GM21619 (cell line): ENCODE measurements at regions not wholly inside any gene's neighbourhood (a gene's known extent, or its start where the extent isn't known, plus 50 kb on each side); places are given as distances from the start of the nearest gene placed in this dataset.
"Not testable (repeated sequence)": the region's sequence is repeated elsewhere in the genome, so short reads cannot be mapped to it uniquely, and the experiment has no call there.

Source experiments
- ATAC-seq: cut with Tn5 transposase; IDR thresholded peaks from one replicate; pipeline ENCODE4 v1.9.1; 2021; ENCODE audit not compliant: unreplicated experiment

DNA sequence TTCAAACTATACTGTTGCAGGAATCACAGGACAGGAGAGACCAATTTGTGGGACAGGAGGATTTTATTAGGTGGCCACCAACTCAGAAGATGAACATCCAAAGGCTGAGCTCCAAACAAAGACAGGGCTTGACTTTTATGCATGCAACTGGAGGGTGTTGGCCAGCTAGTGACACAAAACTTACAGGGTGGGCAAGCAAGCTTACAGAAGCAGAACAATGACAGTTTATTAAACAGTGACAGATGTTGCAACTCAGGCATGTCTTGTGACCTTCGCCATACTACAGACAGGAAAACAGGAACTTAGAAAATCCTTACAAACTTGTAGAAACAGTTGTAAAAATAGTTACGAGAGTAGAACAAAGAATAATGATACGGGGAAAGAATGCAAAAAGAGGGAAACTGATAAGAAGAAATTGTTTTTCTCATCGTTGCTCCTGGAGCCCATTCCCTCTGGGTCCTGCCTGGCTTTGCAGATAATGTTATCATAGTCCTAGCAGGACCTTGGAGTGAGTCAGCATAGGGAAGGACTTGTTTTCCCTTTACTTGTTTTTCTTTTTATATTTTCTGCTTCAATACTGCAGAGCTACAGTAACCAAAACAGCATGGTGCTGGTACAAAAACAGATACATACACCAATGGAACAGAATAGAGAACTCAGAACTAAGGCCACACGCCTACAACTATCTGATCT, 2083.0 kb upstream of the ACO1 start:
- no peak for ATAC-seq

DNA sequence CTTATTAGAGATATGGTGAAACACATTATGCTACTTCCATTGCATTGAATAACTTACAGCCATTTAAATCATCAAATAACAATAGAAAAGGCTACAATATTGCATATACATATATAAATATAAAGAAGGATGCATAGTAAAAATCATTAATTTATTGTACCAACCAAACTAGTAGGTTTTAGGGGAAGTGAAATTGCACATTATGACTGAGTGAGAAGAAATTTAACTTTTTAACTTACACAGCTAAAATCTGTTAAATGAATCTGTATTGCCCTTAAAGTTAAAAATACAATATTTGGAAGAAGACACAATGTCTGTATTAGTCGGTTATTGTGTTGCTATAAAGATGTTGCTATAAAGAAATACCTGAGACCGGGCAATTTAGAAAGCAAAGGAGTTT, 2073.7 kb upstream of the ACO1 start:
- ATAC-seq = no peak

DNA sequence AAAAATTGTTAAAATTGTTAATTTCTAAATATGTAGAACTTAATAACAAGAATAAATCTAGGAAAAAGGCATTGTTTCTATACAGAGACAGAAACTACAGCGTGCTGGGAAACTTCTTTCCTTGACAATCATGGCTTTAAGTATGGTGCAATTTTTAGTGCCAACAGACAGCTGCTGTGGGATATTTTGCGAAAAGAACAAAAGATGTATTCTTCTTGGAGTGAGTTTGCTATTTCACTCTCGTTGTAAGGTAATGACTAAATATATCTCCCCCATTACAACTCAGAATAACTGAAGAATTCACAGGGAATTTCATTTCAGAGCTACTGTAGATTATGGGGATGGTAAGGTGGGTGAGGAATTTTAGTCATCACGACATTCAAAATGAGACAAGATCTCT, 2055.0 kb upstream of the ACO1 start:
- no peak for ATAC-seq

DNA sequence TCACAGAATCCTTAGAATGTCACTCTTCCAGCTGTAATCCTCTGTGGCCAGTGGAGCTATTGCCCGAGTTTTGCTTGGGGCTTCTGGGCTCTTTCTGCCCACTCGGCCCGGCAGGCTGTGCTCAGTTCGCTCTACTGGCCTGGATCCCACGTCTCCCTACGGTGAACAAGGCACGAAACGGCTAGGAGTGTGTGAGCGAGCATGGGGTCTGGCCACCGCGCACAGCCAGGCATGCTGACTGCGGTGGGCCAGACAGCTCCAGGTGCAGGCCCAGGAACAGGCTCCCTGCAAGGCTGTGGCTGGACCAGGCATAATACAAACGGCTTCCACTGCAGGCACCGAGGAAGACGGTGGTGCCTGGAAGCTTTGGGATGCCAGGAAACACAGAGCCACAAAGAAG, 2035.5 kb upstream of the ACO1 start:
- no peak for ATAC-seq

DNA sequence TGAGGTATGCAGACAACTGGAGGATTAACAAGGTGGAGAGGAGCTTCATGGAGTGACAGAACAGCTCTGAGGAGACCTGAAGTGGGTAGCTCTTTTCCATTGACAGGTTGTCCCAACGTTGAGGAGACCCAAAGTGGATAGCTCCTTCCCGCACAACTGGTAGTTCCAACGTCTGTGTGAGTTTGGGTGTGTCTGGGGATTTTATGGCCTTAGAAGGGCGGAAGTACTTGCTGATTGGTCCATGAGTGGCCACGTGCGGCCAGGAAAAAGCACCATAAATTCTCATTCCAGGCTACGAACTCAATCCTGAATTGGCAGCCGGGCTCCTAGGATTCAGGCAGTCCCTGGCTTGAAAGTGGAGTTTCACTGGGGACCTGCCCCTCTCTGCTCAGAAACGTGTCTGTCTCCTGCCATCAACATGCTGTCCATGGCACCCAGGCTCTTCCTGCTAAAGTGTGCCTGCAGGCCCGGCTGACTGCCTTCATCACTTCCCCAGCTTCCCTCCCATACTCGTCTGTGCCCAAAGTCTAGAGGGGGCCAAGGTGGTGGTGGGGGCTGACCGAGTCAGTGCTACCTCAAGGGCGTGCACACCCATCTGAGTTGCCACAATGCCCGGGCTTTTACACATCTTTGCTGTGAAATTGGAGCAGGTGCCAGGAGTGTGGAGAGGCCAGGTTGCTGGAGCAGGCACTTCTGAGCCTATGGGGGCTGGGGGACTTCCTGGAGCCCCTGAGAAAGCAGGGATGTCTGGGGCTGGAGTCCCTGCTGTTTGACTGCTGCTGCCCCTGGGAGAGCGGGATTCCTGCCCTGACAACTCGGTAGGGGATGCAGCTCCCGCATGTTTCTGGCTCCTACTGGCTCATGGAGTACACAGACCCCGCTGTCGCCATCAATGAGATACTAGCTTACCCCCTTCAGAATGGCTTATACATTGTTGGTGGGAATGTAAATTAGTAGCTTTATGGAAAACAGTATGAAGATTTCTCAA, 2034.6 kb upstream of the ACO1 start:
- ATAC-seq = no peak

DNA sequence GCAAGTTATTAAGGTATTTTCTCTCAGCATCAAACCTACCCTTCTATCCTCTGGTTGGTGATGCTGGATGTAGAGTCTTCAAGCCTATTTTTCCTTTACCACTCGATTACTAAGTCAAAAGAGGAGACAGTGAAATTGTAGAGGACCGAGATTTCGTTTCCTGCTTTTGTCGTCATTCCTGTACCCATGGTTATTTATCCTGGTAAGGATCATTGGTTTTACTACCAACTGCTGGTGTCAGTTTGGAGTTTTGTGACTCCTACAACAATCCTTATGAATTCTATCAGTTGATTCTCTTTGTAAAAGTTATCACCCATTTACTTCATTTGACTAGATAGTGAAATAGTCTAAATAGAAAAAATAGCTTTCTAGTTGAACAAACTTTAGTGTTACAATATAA, 2028.2 kb upstream of the ACO1 start:
- no peak for ATAC-seq

DNA sequence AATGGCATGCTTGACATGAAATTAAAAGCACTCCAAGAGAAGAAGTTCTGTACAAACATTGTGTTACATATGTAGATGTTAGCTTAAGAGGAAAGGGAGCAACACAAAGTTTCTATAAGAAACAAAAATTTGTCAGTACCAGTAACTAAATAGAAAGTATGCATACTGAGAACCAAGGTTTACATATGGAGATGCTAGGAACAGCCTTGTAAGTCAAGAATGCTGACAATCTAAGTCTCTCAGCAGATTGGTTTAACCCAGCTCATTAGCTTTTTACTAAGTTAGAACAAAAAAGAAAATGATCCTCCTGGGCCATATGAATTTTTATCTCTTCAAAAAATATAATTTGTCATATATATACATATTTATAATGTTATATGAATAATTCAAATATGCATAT, 2022.1 kb upstream of the ACO1 start:
- no peak for ATAC-seq

DNA sequence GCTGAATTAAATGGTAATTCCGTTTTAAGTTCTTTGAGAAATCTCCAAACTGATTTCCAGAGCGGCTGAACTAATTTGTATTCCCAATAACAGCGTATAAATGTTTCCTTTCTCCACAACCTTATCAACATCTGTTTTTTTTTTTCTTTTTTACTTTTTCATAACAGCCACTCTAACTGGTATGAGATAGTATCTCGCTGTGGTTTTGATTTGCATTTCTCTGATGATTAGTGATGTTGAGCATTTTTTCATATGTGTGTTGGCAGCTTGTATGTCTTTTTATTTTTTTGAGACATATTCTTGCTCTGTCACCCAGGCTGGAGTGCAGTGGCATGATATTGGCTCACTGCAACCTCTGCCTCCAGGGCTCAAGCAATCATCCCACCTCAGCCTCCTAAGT, 2018.3 kb upstream of the ACO1 start:
- not testable (repeated sequence) for ATAC-seq

DNA sequence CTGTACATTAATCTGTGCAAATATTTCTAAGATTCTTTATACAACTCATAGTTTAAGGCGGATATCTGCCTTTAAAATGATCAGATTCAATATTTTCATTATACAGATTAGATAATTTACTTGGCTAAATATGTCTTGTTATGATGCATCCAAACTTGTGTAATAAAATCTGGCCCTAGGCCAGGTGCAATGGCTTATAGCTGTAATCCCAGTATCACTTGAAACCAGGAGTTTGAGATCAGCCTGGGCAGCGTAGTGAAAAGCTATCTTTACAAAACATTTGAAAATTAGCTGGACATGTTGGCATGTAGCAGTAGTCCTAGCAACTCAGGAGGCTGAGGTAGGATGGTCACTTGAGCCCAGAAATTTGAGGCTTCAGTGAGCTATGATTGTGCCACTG, 2002.2 kb upstream of the ACO1 start:
- no peak for ATAC-seq

DNA sequence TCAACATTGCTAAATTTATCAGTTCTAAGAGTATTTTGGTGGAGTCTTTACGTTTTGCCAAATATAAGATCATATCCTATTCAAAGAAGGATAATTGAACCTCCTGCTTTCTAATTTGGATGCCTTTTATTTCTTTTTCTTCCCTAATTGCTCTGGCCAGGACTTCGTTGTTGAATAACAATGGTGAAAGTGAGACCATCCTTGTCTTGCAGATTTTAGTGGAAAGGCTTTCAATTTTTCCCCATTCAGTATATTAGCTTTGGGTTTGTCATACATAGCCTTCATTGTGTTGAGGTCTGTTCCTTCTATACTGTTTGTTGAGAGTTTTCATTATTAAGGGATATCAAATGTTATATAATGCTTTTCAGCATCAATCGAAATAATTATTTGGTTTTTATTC, 1974.2 kb upstream of the ACO1 start:
- no peak for ATAC-seq

DNA sequence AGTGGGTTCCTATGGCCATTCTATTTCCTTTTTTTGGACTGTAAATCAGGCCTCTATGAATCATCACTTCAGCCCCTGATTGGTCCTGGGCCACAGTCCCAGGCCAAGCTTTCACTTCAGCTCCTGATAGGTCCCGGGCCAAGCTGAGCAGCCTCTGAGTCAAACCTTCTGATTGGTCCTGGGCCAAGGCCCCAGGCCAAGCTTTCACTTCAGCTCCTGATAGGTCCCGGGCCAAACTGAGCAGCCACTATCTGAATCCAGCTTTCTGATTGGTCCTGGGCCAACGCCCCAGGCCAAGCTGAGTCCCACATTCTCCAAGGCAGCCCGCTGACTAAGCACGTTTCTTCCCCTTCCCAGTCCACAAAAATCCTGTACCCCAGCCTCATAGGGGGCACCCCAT, 1972.9 kb upstream of the ACO1 start:
- ATAC-seq = no peak

DNA sequence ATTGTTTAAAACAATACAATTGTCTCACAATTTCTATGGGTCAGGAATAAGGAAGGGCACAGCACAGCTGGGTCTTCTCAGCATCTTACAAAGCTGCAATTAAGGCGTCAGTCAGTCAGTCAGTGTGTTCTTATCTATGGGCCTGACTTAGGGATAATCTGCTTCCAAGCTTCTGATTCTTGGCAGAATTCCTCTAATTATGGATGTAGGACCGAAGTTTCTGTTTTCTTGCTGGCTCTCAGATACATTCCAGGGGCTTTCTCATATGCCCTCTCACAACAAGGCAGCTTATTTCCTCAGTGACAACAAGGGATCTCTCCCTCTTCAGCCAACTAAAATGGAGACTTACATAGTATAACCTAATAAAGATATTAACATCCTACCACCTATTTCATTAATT, 1925.3 kb upstream of the ACO1 start:
- no peak for ATAC-seq

DNA sequence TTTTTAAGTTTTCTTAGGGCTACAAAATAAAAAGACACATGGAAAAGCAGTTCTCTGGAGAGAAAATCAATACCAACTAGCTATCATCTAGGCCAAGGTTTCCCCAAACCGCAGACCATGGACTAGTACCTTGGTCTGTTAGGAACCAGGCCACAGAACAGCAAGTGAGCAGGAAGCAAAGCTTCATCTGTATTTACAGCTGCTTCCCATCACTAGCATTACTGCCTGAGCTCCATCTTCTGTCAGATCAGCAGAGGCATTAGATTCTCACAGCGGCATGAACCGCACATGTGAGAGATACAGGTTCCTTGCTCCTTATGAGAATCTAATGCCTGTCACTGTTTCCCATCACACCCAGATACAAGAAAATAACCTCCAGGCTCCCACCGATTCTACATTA, 1907.6 kb upstream of the ACO1 start:
- ATAC-seq = no peak

DNA sequence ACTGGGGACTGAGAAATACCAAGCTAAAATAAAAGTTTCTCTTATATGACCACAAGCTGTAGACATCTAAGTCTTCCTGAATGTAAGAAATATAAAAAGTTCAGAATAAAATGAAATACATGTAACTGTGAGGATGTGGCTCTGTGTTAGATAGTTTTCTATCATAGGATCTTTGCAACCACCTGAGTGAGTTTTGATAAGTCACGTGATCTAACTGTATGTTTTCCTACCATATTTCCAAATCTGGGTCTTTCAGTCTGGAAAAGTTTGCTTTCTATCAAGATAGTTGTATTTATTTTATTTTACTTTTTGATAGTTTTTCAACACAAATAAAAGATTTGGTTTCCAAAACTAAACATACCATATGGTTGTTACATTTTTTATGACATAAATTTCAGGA, 1905.8 kb upstream of the ACO1 start:
- ATAC-seq = no peak

DNA sequence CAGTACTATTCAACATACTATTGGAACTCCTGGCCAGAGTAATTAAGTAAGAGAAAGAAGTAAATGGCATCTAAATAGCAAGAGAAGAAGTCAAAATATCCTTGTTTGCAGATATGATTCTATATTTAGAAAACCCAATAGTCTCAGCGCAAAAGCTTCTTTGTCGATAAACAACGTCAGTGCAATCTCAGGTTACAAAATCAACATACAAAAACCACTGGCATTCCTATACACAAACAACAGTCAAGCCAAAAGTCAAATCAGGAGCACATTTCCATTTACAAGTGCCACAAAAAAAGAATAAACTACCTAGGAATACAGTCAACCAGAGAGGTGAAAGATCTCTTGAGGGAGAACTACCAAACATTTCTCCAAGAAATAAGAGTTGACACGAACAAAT, 1901.9 kb upstream of the ACO1 start:
- no peak for ATAC-seq

DNA sequence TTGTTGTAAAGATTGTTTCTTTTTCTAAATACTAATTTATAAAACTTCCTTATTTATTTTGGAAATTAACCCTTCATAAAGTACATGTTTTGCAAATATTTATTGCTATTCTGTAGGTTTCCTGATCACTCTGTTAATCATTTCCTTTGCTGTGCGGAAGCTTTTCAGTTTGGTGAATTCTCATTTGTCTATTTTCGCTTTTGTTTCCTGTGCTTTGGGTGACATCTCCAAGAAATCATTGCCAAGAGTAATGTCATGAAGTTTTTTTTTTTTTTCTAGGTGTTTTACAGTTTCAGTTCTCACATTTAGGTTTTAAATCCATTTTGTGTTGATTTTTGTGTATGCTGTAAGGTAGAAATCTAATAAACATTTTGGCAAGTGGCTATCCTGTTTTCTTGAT, 1899.8 kb upstream of the ACO1 start:
- no peak for ATAC-seq

DNA sequence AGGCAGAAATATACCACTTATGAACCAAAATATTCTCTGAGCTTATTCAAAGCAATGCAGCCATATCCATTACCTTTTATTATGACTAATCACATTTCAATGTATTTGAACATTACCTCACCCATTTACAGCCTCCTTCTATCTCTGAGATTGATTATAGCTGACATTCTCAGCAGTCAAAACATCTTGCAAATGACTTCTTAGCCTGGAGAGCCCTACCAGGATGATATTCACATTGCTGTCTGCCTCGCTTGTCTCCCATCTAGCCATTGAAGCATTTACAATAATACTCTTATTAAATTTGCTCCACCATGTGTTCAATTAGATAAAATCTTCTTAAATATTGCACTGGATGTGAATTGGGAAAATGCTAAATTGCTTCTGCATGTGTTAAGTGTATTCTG, 1879.9 kb upstream of the ACO1 start:
- no peak for ATAC-seq

DNA sequence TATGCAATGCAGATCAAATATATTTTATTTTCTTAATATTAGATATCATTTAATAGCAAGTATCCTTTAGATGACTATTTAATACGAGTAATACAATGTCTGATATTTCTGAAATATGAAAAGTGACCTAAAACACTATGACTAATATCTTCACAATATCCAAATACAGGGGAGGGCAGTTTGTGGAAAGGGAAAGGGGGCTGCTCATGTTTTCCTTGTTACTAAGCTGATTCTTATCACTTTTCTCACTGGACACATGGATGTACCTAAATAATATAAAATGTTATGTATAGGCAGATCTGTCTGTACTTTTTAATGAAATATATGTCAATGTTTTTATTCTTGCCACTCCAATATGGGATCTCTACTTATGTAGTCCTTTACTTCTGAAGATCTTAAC, 1879.1 kb upstream of the ACO1 start:
- ATAC-seq = no peak

DNA sequence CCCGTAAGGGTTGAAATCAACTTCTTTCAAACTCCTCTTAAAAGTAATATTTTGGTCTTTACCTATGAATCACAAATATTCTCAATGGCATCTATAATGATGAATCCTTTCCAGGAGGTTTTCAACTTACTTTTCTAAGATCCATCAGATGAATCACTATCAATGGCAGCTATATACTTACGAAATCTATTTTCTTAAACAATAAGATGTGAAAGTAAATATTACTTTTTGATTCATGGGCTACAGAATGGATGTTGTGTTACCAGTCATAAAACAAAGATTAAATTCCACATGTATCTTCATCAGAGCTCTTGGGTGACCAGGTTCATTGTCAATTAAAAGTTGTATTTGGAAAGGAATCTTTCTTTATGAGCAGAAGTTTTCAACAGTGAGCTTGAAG, 1877.7 kb upstream of the ACO1 start:
- ATAC-seq = no peak

DNA sequence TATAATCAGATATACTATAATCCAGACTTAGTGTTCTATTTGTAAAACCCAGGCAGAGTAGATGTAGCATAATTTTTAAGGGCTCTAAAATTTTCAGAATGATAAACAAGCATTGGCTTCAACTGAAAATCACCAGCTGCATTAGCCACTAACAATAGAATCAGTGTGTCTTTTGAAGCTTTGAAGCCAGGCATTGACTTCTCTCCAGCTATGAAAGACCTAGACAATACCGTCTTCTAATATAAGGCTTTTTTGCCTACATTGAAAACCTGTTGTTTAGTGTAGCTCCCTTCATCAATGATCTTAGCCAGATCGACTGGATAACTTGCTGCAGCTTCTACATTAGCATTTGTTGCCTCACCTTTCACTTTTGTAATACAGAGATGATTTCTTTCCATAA, 1877.3 kb upstream of the ACO1 start:
- no peak for ATAC-seq

DNA sequence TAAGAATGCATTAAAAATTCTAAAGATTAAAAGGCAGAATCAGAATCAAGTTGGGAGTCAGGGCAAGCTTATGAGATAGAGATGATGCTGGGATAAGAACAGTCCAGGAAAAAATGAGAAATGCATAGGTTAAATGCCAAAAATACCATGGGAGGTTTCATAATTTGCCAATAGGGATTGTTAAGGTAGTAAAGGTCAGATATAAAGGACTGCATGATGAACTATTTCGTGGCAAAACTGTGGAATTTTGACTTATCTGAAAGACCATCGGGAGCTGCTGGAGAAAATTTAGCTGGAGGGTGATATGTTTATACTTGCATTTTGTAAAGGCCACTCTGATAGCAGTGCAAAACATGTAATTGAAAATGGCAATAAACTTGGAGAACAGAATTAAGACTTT, 1872.8 kb upstream of the ACO1 start:
- no peak for ATAC-seq

DNA sequence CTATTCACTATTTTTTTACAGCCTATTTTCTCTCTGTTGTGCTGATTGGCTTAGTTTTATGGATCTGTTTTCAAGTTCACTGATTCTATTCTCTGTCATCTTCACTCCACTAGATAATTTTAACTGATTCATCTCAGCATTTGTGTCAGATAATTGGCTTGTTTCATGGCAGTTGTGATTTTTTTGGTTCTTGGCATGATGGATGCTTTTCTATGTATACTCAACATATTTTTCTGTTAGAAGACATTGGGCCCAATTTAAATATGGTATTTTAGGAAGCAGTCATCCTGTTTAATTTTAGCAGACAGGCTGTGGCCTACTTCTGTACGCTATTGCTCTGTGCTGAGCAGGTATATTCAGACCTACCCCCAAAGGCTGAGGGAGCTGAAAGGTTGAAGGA, 1865.3 kb upstream of the ACO1 start:
- ATAC-seq = no peak
